ENCODE measurements at regions not wholly inside any gene's neighbourhood (a gene's known extent, or its start where the extent isn't known, plus 50 kb on each side); places are given as distances from the start of the nearest gene placed in this dataset.

GRCh38 chr4:173852775-173853174, 322.7 kb upstream of the HAND2 start:
- Histone ChIP-seq H3K36me3 (no peaks in the 10 kb centered on the region), H3K27me3 (no peaks in the 10 kb centered on the region), H3K27ac (no peak overlapping the region), H3K4me3 (no peak overlapping the region), H3K9me3 (no peaks in the 10 kb centered on the region), H3K4me1 (no peaks in the 10 kb centered on the region)
- intact Hi-C loops (cut with DNase I; ENCODE audit: low total_unique reads), result no loop called here
- DNase-seq, result no peak
- TF ChIP-seq CTCF (IDR thresholded peaks at IDR 0.05), result no peak

GRCh38 chr4:173845580-173845979, 315.6 kb upstream of the HAND2 start:
- no peaks in the 10 kb centered on the region for H3K36me3 ChIP-seq
- no peak overlapping the region for H3K4me3 ChIP-seq
- DNase-seq, result no peak
- intact Hi-C loops (cut with DNase I; ENCODE audit: low total_unique reads), result no loop called here
- H3K27me3 ChIP-seq, result no peaks in the 10 kb centered on the region
- no peak for TF ChIP-seq CTCF (IDR thresholded peaks at IDR 0.05)
- H3K9me3 ChIP-seq, result peaks cover 0 to 14% (median 0%) of the 10 kb centered on the region in 3 donors
- H3K27ac ChIP-seq, result no peak overlapping the region
- H3K4me1 ChIP-seq, result no peaks in the 10 kb centered on the region

- no peaks in the 10 kb centered on the region for H3K4me1 ChIP-seq
- peaks cover 0 to 14% (median 0%) of the 10 kb centered on the region in 3 donors for H3K9me3 ChIP-seq
- no peaks in the 10 kb centered on the region for H3K36me3 ChIP-seq
- no peaks in the 10 kb centered on the region for H3K27me3 ChIP-seq
- no peak overlapping the region for H3K4me3 ChIP-seq
- DNase-seq, result no peak
- intact Hi-C loops (cut with DNase I; ENCODE audit: low total_unique reads), result no loop called here
- no peak overlapping the region for H3K27ac ChIP-seq
- no peak for TF ChIP-seq CTCF (IDR thresholded peaks at IDR 0.05)
These were observed 309.8 kb upstream of the HAND2 start for GRCh38 chr4:173839865-173840264.

- no peak for DNase-seq
- intact Hi-C loops (cut with DNase I; ENCODE audit: low total_unique reads), result no loop called here
- H3K9me3 ChIP-seq, result peaks cover 0 to 4% (median 0%) of the 10 kb centered on the region in 3 donors
- no peak overlapping the region for H3K4me3 ChIP-seq
- H3K27me3 ChIP-seq, result no peaks in the 10 kb centered on the region
- TF ChIP-seq CTCF (IDR thresholded peaks at IDR 0.05), result no peak
- H3K4me1 ChIP-seq, result no peaks in the 10 kb centered on the region
- H3K27ac ChIP-seq, result no peak overlapping the region
- no peaks in the 10 kb centered on the region for H3K36me3 ChIP-seq
These were observed 307.5 kb upstream of the HAND2 start for GRCh38 chr4:173837517-173837916.

GRCh38 chr4:173835903-173836302, 305.9 kb upstream of the HAND2 start:
- no peak overlapping the region for H3K4me3 ChIP-seq
- no peak for TF ChIP-seq CTCF (IDR thresholded peaks at IDR 0.05)
- no peaks in the 10 kb centered on the region for H3K4me1 ChIP-seq
- no peaks in the 10 kb centered on the region for H3K9me3 ChIP-seq
- no peaks in the 10 kb centered on the region for H3K27me3 ChIP-seq
- no peaks in the 10 kb centered on the region for H3K36me3 ChIP-seq
- no peak overlapping the region for H3K27ac ChIP-seq
- intact Hi-C loops (cut with DNase I; ENCODE audit: low total_unique reads), result no loop called here
- no peak for DNase-seq

GRCh38 chr4:173834151-173834550, 304.1 kb upstream of the HAND2 start:
- intact Hi-C loops (cut with DNase I; ENCODE audit: low total_unique reads), result no loop called here
- Histone ChIP-seq H3K27ac (no peak overlapping the region), H3K27me3 (no peaks in the 10 kb centered on the region), H3K9me3 (no peaks in the 10 kb centered on the region), H3K36me3 (no peaks in the 10 kb centered on the region), H3K4me3 (no peak overlapping the region), H3K4me1 (no peaks in the 10 kb centered on the region)
- TF ChIP-seq CTCF (IDR thresholded peaks at IDR 0.05), result no peak
- no peak for DNase-seq
